ENCODE measurements at regions not wholly inside any gene's neighbourhood (a gene's known extent, or its start where the extent isn't known, plus 50 kb on each side); places are given as distances from the start of the nearest gene placed in this dataset.

- TF ChIP-seq CTCF (IDR thresholded peaks at IDR 0.05; ENCODE audit: low read length) = no peak
- TF ChIP-seq EZH2 (IDR thresholded peaks at IDR 0.05; ENCODE audit: borderline replicate concordance, low read length) = no peak
Measured at GRCh38 chr13:104522235-104523072, 1456.2 kb upstream of the SLC10A2 start.
